Lower lobe of right lung (tissue), 2 donors: ENCODE measurements at regions not wholly inside any gene's neighbourhood (a gene's known extent, or its start where the extent isn't known, plus 50 kb on each side); places are given as distances from the start of the nearest gene placed in this dataset.

Experiments used
- ATAC-seq, 2 donors: fragments of 200-7000 bp; cut with Tn5 transposase; one replicate each; pipeline ENCODE4 v1.9.1; 2020 to 2022; ENCODE audit warnings: mild to moderate bottlenecking in 2 of 2, moderate library complexity in 2 of 2
- DNase-seq: peaks from one replicate; pipeline ENCODE4 v3.0.0-alpha.2; 2020
- H3K27ac ChIP-seq: fragments of 200-600 bp; one replicate; pipeline ENCODE4 v1.8.0; 2022
- H3K27me3 ChIP-seq: fragments of 200-600 bp; one replicate; pipeline ENCODE4 v1.8.0; 2022; ENCODE audit warnings: low read depth
- H3K36me3 ChIP-seq: fragments of 200-600 bp; one replicate; pipeline ENCODE4 v1.8.0; 2022; ENCODE audit warnings: mild to moderate bottlenecking
- H3K4me1 ChIP-seq: fragments of 200-600 bp; one replicate; pipeline ENCODE4 v1.8.0; 2022
- H3K4me3 ChIP-seq: fragments of 200-600 bp; one replicate; pipeline ENCODE4 v1.8.0; 2022; ENCODE audit warnings: mild to moderate bottlenecking
- H3K9me3 ChIP-seq: fragments of 200-600 bp; one replicate; pipeline ENCODE4 v1.8.0; 2022
- CTCF ChIP-seq: fragments of 200-600 bp; IDR thresholded peaks from one replicate; pipeline ENCODE4 v1.8.0; 2022; ENCODE audit warnings: antibody characterized with exemption, mild to moderate bottlenecking
- intact Hi-C: fragments of 100-400 bp; cut with DNase I; formaldehyde crosslinking; loops from one replicate; pipeline ENCODE4 v1.11.0; 2022
- donor health status: DM: no; HTN: yes; CAD: no; lungs with severe emphysema.

- no peak for TF ChIP-seq CTCF
- no peaks in the 10 kb centered on the region for H3K9me3 ChIP-seq
- intact Hi-C loops, result loop anchor here (10.0 kb wide), 1 partner anchor 166 kb away; no protein-coding TSS in a partner anchor
- peaks cover 13% of the 10 kb centered on the region for H3K4me1 ChIP-seq
- ATAC-seq, result peak; percentile 33 to 57
- no peak overlapping the region for H3K27ac ChIP-seq
- no peaks in the 10 kb centered on the region for H3K36me3 ChIP-seq
- H3K4me3 ChIP-seq, result no peak overlapping the region
- H3K27me3 ChIP-seq, result no peaks in the 10 kb centered on the region
- no peak for DNase-seq
Measured at GRCh38 chr15:29921130-29921601, 98.9 kb upstream of the TJP1 start.

- Histone ChIP-seq H3K9me3 (no peaks in the 10 kb centered on the region), H3K4me3 (no peak overlapping the region), H3K27me3 (no peaks in the 10 kb centered on the region), H3K36me3 (no peaks in the 10 kb centered on the region), H3K27ac (no peak overlapping the region), H3K4me1 (peaks cover 12% of the 10 kb centered on the region)
- DNase-seq (peak; percentile 64), ATAC-seq (peak; percentile 68 to 78)
- no peak for TF ChIP-seq CTCF
- intact Hi-C loops, result loop anchor here (10.0 kb wide), 1 partner anchor 166 kb away; no protein-coding TSS in a partner anchor
Measured at GRCh38 chr15:29920515-29920914, 98.2 kb upstream of the TJP1 start.

GRCh38 chr15:29919380-29919881, 97.2 kb upstream of the TJP1 start:
- H3K4me3 ChIP-seq, result no peak overlapping the region
- no peaks in the 10 kb centered on the region for H3K36me3 ChIP-seq
- intact Hi-C loops, result no loop called here
- no peaks in the 10 kb centered on the region for H3K27me3 ChIP-seq
- ATAC-seq (no peak), DNase-seq (no peak)
- H3K9me3 ChIP-seq, result no peaks in the 10 kb centered on the region
- peaks cover under 1% of the 10 kb centered on the region for H3K4me1 ChIP-seq
- TF ChIP-seq CTCF, result no peak
- H3K27ac ChIP-seq, result no peak overlapping the region

- DNase-seq (no peak), ATAC-seq (no peak)
- Histone ChIP-seq H3K27ac (no peak overlapping the region), H3K36me3 (no peaks in the 10 kb centered on the region), H3K9me3 (no peaks in the 10 kb centered on the region), H3K4me3 (no peak overlapping the region), H3K4me1 (no peaks in the 10 kb centered on the region), H3K27me3 (no peaks in the 10 kb centered on the region)
- intact Hi-C loops, result no loop called here
- no peak for TF ChIP-seq CTCF
Measured at GRCh38 chr15:29917600-29918597, 95.6 kb upstream of the TJP1 start.

GRCh38 chr15:29914511-29914926, 92.3 kb upstream of the TJP1 start:
- Histone ChIP-seq H3K4me1 (peaks cover 7% of the 10 kb centered on the region), H3K9me3 (no peaks in the 10 kb centered on the region), H3K4me3 (no peak overlapping the region), H3K27ac (no peak overlapping the region), H3K36me3 (no peaks in the 10 kb centered on the region), H3K27me3 (no peaks in the 10 kb centered on the region)
- DNase-seq, result no peak
- TF ChIP-seq CTCF, result no peak
- ATAC-seq, result no peak
- intact Hi-C loops, result no loop called here
